BLaER1 (cell line): ENCODE measurements at regions not wholly inside any gene's neighbourhood (a gene's known extent, or its start where the extent isn't known, plus 50 kb on each side); places are given as distances from the start of the nearest gene placed in this dataset.

Source experiments
- H3K27ac ChIP-seq: shearing (Covaris generic); formaldehyde crosslinking; 2 replicates; pipeline ENCODE4 v1.8.1; 2022
- H3K27me3 ChIP-seq: shearing (Covaris generic); formaldehyde crosslinking; 2 replicates; pipeline ENCODE4 v1.8.1; 2022
- H3K36me3 ChIP-seq: shearing (Covaris generic); formaldehyde crosslinking; 2 replicates; pipeline ENCODE4 v1.8.1; 2022
- H3K4me1 ChIP-seq: shearing (Covaris generic); formaldehyde crosslinking; 2 replicates; pipeline ENCODE4 v1.8.1; 2022
- H3K4me2 ChIP-seq: shearing (Covaris generic); formaldehyde crosslinking; 2 replicates; pipeline ENCODE4 v1.8.1; 2022
- H3K4me3 ChIP-seq: shearing (Covaris generic); formaldehyde crosslinking; 2 replicates; pipeline ENCODE4 v1.8.1; 2022
- H3K9ac ChIP-seq: shearing (Covaris generic); formaldehyde crosslinking; 2 replicates; pipeline ENCODE4 v1.8.1; 2022
- H3K9me3 ChIP-seq: shearing (Covaris generic); formaldehyde crosslinking; 2 replicates; pipeline ENCODE4 v1.8.1; 2022
- H4K20me1 ChIP-seq: shearing (Covaris generic); formaldehyde crosslinking; 2 replicates; pipeline ENCODE4 v1.8.1; 2022
- Cebpa-rat ChIP-seq: shearing (Covaris generic); IDR thresholded peaks from 2 replicates; pipeline ENCODE4 v1.8.1; 2022

DNA sequence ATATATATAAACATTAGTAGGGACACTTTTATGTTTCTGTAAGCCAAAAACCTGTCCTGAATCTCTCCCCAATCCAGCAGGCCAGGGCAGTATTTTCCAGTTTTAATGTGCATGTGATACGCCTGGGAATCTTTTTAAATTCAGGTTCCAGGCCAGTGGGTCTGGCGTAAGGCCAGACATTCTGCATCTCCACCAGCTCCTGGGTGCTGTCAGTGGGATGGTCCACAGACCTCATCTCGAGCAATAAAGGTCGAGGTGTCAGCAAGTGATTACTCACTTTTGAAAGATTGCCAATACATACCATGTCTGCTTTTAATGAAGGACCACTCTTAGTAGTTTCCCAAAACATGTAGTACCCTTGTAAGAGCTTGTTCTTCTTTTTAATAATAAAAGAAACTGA, 189.9 kb upstream of the SH3BP4 start:
- Histone ChIP-seq H3K9ac (no peak overlapping the region), H4K20me1 (no peaks in the 10 kb centered on the region), H3K27ac (no peak overlapping the region), H3K4me1 (peaks cover 5% of the 10 kb centered on the region; the same call in 1 of the 2 replicates), H3K4me2 (no peak overlapping the region), H3K9me3 (no peaks in the 10 kb centered on the region; the same call in 1 of the 2 replicates), H3K36me3 (no peaks in the 10 kb centered on the region), H3K27me3 (no peaks in the 10 kb centered on the region), H3K4me3 (no peak overlapping the region)
- no peak for TF ChIP-seq Cebpa-rat

DNA sequence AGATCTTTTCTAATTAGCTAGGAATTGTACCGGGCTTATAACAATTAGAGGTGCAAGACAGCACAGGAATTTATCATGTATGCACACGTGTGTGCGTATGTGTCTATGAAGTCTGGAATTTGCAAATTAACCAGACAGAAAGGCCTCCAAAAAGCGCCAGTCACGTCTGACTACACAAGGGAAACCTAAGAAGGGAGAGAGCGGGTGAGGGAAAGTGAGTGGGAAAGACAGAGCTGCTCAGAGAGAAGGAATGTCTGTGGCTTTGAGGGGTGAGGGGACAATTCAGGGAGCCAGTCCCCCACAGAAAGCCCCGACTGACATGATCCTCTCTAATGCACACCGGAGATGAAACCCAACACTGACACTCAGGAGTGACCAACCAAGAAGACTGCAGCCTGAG, 197.7 kb upstream of the SH3BP4 start:
- Histone ChIP-seq H3K4me2 (no peak overlapping the region), H4K20me1 (no peaks in the 10 kb centered on the region), H3K4me1 (no peaks in the 10 kb centered on the region), H3K27ac (no peak overlapping the region), H3K4me3 (no peak overlapping the region), H3K36me3 (no peaks in the 10 kb centered on the region), H3K9me3 (0 out of 2 replicates have a peak, but pooled peaks cover 6% of the 10 kb centered on the region), H3K27me3 (no peaks in the 10 kb centered on the region), H3K9ac (no peak overlapping the region)
- no peak for TF ChIP-seq Cebpa-rat

DNA sequence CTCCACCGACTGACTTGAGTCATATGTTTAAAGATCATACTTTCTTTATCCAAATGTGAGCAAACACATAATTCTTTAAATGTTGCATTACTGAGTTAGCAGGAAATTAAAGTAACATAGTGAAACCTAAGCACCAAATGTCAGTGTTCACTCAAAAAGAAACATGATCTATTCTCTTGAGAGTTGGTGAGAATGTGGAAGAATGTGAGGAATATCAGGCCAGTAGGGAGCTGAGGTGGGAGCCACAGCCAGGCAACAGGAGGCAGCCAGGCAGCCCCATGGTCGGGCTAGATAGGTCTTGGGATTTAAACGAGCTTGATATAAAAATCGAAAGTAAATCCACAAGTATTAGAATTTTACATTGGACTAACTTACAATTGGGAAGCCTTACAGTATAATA, 198.1 kb upstream of the SH3BP4 start:
- Histone ChIP-seq H3K9ac (no peak overlapping the region), H3K9me3 (0 out of 2 replicates have a peak, but pooled peaks cover 6% of the 10 kb centered on the region), H3K4me3 (no peak overlapping the region), H3K36me3 (no peaks in the 10 kb centered on the region), H3K27ac (no peak overlapping the region), H3K4me2 (no peak overlapping the region), H3K27me3 (no peaks in the 10 kb centered on the region), H4K20me1 (no peaks in the 10 kb centered on the region), H3K4me1 (no peaks in the 10 kb centered on the region)
- TF ChIP-seq Cebpa-rat, result no peak

DNA sequence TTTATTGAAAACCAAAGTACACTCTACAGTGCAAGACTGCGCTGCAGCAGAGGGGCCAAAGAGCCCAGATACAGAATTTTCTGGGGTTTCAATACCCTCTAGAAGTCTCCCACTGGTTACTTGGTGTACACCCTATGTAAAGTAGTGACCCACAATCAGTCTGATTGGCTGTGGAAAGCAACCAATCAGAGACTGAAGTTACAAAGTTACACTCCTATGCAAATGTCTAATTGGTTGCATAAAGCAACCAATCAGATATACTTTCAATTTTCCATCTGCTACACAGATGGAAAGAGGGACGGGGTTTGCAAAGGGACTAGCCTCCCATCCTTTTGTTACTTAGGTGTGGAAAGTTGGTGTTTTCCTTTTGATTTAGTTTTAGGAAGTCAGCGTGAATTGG, 198.9 kb upstream of the SH3BP4 start:
- Histone ChIP-seq H4K20me1 (no peaks in the 10 kb centered on the region), H3K27ac (no peak overlapping the region), H3K4me1 (no peaks in the 10 kb centered on the region), H3K36me3 (no peaks in the 10 kb centered on the region), H3K4me2 (no peak overlapping the region), H3K9me3 (0 out of 2 replicates have a peak, but pooled peaks cover 8% of the 10 kb centered on the region), H3K4me3 (no peak overlapping the region), H3K9ac (no peak overlapping the region), H3K27me3 (no peaks in the 10 kb centered on the region)
- no peak for TF ChIP-seq Cebpa-rat

DNA sequence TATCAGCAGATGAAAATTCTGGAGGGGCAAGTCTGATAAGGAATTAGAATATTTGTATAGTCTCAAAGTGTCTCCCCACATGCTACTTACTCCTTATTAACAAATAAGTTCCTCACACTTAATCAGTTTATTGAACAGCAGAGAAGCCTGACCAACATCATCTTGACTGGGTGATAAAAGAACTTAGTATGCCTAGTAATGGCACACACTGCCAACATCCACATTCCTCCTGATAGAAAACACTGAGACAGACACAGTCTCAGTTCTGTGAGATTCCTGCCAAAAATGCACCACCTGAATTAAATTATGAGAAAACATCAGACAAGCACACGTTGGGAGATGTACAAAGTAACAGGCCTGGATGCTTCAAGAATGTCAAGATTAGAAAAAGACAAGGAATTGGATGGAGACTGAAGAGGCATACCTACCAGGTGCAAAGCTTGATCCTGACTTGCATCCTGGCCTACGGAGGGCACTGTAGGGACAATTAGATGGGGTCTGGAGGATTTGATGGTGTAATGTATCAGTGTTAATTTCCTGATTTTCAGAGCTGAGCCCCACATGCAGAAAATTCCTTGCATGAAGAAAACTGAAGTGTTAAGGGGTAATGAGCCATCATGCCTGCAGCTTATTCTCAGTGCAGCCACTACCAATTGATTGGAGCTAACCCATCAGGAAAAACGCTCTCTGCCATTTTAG, 200.4 kb upstream of the SH3BP4 start:
- no peaks in the 10 kb centered on the region for H4K20me1 ChIP-seq
- H3K36me3 ChIP-seq, result no peaks in the 10 kb centered on the region
- H3K9ac ChIP-seq, result no peak overlapping the region
- no peak overlapping the region for H3K27ac ChIP-seq
- H3K4me2 ChIP-seq, result no peak overlapping the region
- no peak for TF ChIP-seq Cebpa-rat
- 0 out of 2 replicates have a peak, but pooled peaks cover 11% of the 10 kb centered on the region for H3K9me3 ChIP-seq
- H3K4me1 ChIP-seq, result no peaks in the 10 kb centered on the region
- H3K4me3 ChIP-seq, result no peak overlapping the region
- no peaks in the 10 kb centered on the region for H3K27me3 ChIP-seq

DNA sequence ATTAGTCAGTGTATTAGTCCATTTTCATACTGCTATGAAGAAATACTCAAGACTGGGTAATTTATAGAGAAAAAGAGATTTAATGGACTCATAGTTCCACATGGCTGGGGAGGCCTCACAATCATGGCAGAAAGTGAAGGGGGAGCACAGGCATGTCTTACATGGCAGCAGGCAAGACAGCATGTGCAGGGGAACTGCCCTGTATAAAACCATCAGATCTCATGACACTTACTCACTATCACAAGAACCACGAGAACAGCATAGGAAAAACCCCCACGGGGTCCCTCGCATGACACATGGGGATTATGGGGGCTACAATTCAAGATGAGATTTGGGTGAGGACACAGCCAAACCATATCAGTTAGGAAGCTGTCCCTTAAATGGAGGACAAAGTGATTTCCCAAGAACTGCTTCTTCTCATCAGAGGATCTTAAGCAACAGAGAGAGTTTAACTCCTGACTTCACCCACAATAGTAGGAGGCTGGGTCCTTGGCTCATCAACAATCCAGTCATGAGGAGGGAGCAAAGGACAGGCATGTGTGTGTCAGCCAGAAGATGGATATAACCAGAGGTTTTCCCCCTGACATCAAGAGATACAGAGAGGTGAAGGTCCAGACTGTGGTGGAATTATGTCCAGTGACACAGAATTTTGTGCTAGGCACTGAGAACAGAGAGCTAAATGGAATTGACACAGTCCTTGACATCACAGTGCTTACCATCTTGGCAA, 203.8 kb upstream of the SH3BP4 start:
- H3K27ac ChIP-seq, result no peak overlapping the region
- H3K9ac ChIP-seq, result no peak overlapping the region
- 0 out of 2 replicates have a peak, but pooled peaks cover 5% of the 10 kb centered on the region for H3K9me3 ChIP-seq
- no peaks in the 10 kb centered on the region for H3K27me3 ChIP-seq
- no peak for TF ChIP-seq Cebpa-rat
- H3K36me3 ChIP-seq, result no peaks in the 10 kb centered on the region
- no peak overlapping the region for H3K4me2 ChIP-seq
- no peaks in the 10 kb centered on the region for H4K20me1 ChIP-seq
- no peaks in the 10 kb centered on the region for H3K4me1 ChIP-seq
- H3K4me3 ChIP-seq, result no peak overlapping the region

DNA sequence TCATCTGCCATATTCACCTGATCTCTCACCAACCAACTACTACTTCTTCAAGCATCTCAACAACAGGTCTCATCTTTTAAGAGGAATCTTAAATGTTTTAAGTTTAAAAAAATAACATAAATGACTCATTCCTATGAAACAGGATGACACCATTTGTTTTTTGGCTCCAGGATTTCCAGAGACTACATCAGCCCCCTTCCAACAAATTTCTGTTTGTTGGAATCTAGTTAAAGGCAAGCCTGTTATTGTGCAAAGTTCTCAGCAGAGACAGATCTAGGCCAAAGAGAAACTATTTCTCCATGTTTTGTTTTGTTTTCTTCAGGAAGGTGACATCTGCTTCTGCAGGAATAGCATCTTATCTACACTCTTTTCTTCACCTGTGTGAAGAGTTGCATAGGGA, 204.8 kb upstream of the SH3BP4 start:
- no peak for TF ChIP-seq Cebpa-rat
- H3K27me3 ChIP-seq, result no peaks in the 10 kb centered on the region
- H4K20me1 ChIP-seq, result no peaks in the 10 kb centered on the region
- no peak overlapping the region for H3K27ac ChIP-seq
- H3K9me3 ChIP-seq, result 0 out of 2 replicates have a peak, but pooled peaks cover 5% of the 10 kb centered on the region
- no peak overlapping the region for H3K9ac ChIP-seq
- H3K36me3 ChIP-seq, result no peaks in the 10 kb centered on the region
- no peak overlapping the region for H3K4me3 ChIP-seq
- no peak overlapping the region for H3K4me2 ChIP-seq
- no peaks in the 10 kb centered on the region for H3K4me1 ChIP-seq

DNA sequence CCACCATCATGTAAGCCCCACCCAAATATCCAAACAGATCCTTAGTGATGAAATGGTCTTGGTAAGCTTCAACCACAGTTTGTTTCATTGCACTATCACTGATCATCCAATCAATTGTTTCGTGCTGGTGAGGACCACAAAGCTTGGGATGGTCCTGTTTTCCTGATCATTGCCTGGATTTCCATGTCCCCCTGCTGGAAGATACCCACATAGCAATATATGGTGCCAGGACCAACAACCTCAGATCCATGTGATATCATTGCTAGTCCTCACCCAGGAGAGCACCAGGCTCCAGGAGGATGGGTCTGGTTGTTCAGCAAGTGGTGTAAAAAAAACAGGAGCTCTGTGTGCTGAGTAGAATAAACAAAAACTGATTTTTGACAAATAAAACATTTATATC, 206.5 kb upstream of the SH3BP4 start:
- TF ChIP-seq Cebpa-rat, result no peak
- H3K27ac ChIP-seq, result no peak overlapping the region
- H3K4me3 ChIP-seq, result no peak overlapping the region
- no peaks in the 10 kb centered on the region for H4K20me1 ChIP-seq
- no peak overlapping the region for H3K9ac ChIP-seq
- H3K27me3 ChIP-seq, result no peaks in the 10 kb centered on the region
- no peaks in the 10 kb centered on the region for H3K36me3 ChIP-seq
- H3K9me3 ChIP-seq, result 0 out of 2 replicates have a peak, but pooled peaks cover 5% of the 10 kb centered on the region
- H3K4me2 ChIP-seq, result no peak overlapping the region
- H3K4me1 ChIP-seq, result no peaks in the 10 kb centered on the region

DNA sequence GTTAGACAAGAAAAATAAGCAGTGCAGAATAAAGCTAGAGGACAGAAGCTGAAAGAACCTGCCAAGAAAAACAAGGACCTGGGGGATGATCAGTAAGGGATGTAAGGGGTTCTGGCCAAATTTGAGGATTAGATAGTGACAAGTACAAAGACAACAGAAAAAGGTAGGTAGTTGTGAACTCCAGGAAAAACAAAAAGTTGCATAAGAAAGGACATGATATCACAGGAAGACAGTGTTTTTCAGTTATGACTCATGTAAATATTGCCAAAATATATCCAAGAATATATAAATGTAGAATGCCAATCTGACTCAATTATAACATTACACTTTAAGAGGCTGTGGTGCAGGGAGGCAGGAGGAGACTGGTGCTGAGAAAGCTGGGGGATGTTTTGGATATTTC, 209.8 kb upstream of the SH3BP4 start:
- H3K9ac ChIP-seq, result no peak overlapping the region
- TF ChIP-seq Cebpa-rat, result no peak
- H3K4me3 ChIP-seq, result no peak overlapping the region
- H4K20me1 ChIP-seq, result no peaks in the 10 kb centered on the region
- no peaks in the 10 kb centered on the region for H3K4me1 ChIP-seq
- no peaks in the 10 kb centered on the region for H3K27me3 ChIP-seq
- H3K4me2 ChIP-seq, result no peak overlapping the region
- no peaks in the 10 kb centered on the region for H3K9me3 ChIP-seq
- H3K36me3 ChIP-seq, result no peaks in the 10 kb centered on the region
- no peak overlapping the region for H3K27ac ChIP-seq

DNA sequence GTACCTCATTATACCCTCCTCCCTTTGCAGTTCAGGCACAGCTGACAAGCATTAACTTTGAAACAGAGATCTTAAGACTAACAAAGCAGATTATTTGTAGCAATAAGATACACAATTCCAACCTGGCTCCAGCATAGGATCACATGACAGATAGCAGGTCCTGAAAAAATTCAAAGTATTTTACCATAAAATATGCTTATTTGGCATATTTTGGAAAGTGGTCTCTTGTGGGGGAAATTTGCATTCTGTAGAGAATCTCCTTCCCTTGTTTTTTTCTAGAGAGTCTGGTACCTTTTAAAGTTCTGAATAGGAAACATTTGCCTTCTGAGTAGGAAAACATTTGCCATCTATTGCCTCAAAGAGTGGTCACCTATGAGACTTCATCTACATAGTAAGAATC, 212.8 kb upstream of the SH3BP4 start:
- Histone ChIP-seq H4K20me1 (no peaks in the 10 kb centered on the region), H3K36me3 (no peaks in the 10 kb centered on the region), H3K27me3 (no peaks in the 10 kb centered on the region), H3K4me1 (no peaks in the 10 kb centered on the region), H3K4me3 (no peak overlapping the region), H3K9ac (no peak overlapping the region), H3K27ac (no peak overlapping the region), H3K4me2 (no peak overlapping the region), H3K9me3 (peaks cover 7% of the 10 kb centered on the region)
- no peak for TF ChIP-seq Cebpa-rat
